HG03097 (cell line): ENCODE measurements at regions not wholly inside any gene's neighbourhood (a gene's known extent, or its start where the extent isn't known, plus 50 kb on each side); places are given as distances from the start of the nearest gene placed in this dataset.
"Not testable (repeated sequence)": the region's sequence is repeated elsewhere in the genome, so short reads cannot be mapped to it uniquely, and the experiment has no call there.

Experiments used
- ATAC-seq: cut with Tn5 transposase; IDR thresholded peaks from one replicate; pipeline ENCODE4 v1.9.1; 2021; ENCODE audit not compliant: unreplicated experiment, low FRiP score

DNA sequence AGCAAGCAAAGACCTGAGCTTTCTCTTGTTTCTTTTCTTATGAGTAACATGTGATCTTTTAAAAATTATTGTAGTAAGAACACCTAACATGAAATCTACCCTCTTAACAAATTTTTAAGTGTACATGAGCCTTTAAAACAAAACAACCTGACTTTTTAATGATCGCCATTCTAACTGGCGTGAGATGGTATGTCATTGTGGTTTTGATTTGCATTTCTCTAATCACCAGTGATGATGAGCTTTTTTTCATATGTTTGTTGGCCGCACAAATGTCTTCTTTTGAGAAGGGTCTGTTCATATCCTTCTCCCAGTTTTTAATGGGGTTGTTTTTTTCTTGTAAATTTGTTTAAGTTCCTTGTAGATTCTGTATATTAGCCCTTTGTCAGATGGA is 73.7 kb upstream of the BMP2 start:
- ATAC-seq: not testable (repeated sequence)

DNA sequence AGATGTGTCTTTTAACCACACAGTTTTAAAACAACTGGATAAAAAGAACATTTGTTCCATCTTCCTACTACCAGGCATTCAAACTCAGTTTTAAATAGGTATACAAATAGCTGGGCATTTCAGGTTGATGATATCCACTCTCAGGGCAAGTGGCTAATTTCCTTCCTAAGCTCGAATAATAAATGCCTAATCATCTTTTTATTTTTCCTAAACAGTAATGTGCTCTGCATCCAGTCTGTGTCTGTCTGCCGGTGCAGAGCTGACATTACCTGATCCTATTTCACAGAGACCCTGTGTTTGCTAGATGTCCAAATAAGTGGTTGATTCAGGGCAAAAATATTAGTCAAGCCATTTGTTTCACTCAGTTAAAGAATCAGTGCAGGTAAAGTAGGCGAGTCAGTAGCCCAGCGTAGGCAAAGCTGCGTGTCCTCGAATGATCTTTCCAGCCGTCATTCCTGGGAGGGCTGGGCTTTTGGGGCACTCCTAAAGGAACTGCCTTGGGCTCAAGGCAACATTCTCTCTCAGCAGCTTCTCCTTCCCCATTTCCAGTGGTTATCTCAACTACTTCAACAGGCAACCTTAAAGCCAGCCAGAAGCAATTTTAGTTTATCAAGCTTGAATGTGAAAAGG is 74.2 kb upstream of the BMP2 start:
- no peak for ATAC-seq

DNA sequence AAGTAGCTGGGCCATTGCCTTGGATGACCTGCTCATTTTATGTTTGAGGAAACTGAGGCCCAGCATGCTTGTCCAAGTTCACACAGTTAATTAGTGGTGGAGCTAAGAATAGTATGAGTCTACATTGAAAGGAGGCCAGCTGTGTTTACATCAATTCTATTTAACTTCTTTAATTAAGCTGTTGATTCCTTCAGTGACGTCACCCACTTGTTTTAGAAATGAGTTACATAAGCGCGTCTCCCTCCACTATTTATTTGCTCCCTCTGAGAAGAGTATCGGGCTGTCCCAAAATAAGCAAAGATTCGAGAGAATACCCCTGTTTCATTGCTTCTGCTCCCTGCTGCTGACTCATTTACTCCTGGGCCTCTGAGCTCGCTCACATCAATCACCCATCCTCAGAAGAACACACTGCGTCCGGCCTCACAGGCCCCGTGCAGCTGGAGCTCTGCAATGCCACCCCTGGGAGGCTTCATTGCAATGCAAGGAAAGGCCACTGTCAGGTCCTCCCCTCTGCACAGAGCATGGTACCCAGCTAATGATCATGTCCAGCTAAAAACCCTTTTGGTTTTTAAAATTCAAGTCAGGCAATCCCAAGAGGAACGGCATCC is 74.8 kb upstream of the BMP2 start:
- no peak for ATAC-seq

DNA sequence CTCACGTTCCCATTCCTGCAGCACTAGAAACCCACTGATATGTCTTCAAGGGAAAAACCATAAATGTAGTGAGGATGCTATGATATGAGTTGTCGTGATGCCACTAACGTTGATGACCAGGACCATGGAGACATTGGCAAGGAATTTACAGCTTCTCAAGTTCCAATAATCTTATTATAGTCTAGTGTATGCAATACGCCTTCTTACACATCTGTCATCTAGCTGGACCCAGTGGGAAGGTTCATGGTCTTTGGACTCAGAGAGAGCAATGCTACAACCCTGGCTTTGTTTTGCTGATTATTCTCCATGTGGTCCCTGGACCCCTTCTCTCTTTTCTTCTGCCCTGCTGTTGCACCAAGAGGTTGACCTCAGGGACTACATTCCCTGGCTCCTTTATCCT is 76.0 kb upstream of the BMP2 start:
- no peak for ATAC-seq

DNA sequence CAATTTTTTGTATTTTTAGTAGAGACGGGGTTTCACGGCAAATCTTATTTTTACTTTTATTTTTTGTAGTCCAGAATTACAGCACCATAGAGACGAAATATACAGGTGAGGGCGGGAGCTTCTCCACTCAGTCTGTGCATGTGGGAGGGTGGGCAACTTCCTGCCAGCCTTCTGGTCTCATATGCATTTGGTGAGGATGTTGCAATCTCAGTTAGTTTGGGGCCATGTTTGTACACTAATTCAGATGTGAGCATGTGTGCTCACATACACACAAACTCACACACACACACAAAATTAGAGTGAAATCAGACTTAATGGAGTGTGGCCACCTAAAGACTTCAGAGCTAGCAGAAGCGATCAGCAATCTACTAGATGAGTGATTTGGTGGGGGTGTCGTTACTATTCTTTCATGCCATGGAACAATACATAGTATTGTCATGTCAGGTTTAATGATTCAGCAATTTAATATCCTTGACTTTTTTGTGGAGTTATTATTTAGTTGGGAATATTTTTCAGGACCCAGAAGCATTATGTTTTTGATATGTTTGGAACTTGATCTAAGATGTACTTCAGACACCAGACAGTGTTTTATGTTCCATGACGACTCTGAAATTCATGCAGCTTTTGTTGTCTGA is 78.0 kb upstream of the BMP2 start:
- ATAC-seq: no peak

DNA sequence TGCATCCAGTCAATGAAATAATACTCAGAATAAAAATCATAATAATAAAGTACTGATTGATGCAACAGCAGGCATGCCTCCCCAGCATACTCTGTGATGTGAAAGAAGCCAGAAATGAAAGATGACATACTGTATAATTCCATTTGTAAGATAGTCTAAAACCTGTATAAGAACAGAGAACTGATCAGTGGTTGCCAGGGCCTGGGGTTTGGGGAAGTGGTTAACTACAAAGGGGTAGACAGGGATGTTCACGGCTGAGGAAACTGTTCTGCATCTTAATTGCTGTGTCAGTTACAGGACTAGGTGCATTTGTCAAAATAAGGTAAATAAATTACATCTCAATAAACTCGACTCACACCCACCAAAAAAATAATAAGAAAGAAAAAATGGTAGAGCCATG is 81.3 kb upstream of the BMP2 start:
- ATAC-seq: peak; percentile 87

DNA sequence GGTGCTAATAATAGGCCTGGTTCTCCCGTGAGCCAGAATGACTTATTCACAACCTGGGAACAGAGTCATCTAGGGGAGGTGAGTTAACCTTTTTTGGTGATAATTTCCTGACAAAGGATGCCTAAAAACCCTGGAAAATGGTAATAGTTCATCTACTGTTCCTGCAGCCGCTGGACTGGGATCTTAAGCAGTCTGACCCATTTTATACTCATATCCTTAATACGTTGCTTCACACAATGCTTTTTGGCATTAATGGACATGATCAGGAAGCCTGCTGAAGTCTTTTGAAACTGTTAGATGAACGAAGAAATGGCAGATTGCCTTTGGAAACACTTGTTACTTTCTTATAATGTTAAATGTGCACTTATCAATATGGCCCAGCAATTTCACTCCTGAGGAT is 81.9 kb upstream of the BMP2 start:
- no peak for ATAC-seq

DNA sequence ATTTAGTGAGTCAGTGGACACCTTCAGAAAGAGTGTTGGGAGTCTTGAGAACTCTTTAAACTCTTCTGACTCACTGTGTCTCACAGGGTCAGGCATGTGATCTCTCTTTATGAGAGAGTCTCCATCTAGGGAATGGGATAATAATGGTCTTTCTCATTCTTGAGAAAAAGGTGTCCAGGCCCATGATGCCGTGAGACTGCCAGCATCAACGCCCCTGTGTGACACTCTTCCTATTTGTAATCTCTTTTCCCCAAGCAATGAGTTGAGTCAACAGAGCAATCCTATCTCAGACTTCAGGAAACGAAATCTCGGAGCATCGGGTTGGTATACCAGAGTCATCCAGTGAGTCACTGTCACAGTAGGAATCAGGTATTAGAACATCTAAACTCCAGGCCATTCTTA is 82.3 kb upstream of the BMP2 start:
- no peak for ATAC-seq

DNA sequence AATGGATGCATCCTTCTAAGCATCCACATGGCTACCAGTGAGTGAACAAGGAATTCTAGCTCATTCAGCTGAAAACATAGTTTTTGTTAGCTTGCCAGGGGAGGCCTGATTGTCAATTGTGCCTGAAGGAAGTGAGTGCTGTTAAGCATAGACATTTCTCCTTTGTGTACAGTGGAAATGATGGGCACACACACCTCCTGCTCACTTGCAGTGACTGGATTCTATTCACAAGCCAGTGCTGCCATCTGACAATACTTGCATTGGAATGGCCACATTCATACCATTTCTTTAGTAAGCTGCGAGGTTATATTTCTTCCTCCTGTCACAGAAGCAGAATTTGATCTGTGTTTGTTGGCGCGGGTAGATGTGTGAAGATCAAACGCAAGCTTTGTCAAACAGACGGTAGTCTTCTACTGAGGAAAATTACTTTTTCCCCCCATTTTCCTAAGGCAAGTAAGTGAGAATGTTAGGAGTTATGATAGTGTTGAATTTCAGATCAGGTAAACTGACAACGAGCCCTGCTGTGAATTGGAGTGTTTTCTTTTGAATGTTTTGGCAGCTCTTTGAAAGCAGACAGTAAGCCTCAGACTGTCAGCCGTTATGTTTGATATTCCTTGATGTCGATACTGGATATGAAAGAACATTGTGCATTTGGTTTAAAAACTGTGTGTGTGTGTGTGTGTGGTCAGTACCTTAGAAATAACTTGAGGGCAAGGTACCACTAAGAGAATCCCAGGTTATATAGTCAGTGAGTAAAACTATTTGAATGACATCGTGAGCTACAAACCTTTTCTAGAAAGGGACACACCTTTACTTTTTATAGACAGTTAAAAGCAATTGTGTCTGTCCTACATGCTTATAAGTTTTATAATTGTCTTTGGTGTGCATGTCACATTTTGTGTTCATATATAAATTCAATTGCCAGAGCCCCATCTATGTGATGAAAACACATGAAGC is 84.2 kb upstream of the BMP2 start:
- no peak for ATAC-seq

DNA sequence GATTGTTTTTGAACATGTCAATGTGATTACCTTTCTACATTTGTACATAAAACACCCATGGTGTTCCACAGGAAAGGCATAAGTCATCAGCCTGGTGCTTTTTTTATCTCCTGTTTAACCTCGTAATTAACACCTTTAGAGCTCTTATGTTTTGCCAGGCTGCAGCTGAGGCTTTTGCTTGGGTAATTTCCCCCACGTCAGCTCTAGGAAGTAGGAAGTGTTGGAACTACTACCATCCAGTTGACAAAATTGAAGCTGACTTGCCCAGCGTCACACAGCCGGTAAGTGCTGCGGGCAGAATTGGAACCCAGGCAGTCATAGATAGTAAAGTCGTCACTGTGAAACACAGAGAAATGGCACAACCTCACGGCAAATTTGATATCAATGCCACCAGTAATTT is 86.6 kb upstream of the BMP2 start:
- ATAC-seq: no peak

DNA sequence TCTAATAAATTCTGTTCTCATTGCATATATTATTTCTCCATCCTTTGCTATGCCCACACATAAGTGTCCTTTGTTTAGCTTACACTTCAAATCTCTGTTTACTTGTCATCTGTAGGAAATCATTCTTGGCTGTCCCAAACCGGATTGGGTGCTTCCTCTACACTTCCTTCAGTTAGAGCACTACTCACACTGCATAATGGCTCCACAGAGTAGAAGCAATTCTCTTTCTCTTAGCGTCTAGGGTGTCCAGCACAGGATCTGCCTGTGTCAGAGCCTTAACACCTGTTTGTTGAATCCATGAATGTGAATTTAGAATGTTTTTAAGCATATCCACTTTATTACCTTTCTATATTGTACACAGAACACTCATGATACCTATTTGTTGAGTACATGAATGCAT is 87.0 kb upstream of the BMP2 start:
- no peak for ATAC-seq

DNA sequence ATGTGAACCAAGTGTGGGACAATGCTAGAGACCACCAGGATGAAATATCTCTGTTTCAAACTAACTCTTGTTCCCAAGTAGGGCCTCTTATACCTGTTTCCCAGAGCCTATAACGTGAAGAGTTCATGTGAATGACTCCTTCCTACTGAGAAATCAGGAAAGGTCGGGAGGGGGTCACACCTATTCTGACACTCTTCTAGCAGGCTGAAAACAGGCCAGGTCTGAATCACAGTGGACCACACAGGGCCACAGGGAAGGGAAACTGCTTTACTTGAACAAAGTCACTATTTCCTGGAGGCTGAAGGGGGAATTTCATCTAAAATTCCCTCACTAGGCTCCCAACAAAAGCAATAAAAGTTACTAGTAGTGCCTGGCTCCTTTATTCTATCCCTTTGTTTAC is 88.4 kb upstream of the BMP2 start:
- no peak for ATAC-seq

DNA sequence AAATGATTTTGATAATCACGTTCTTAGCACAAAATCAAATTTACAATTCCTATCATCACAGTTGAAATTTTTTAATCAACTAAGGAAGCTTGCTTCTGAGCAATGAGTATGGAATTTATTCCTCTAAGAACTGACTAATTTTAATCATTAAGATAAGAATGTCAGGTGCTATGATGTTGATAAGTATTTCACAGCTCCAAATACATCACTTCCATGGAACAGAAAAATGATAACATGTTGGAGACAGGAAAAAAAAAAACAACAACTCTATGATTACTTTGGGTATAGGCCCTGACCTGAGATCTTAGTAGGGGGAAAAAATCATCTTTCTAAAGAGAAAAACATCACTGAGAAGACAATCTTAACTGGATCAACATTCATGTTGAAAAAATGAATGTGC is 89.4 kb upstream of the BMP2 start:
- ATAC-seq: no peak

DNA sequence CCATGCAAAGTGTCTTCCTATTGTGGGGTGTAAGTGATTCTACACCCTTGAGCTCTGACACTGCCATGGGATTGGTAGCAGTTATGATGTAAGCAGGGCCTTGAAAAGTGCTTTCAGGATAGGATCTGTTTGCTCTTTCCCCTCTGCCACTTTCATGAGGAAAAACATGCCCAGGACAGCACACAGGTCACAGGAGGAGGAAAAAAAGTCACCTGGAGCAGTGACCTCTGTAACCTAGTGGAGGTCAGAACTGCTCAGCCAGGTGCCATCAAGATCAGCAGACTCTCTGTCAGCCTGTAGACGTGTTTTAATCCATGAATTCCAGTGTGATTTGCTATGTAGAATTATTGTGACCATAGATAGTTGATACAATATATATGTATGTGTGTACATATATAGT is 92.7 kb upstream of the BMP2 start:
- no peak for ATAC-seq

DNA sequence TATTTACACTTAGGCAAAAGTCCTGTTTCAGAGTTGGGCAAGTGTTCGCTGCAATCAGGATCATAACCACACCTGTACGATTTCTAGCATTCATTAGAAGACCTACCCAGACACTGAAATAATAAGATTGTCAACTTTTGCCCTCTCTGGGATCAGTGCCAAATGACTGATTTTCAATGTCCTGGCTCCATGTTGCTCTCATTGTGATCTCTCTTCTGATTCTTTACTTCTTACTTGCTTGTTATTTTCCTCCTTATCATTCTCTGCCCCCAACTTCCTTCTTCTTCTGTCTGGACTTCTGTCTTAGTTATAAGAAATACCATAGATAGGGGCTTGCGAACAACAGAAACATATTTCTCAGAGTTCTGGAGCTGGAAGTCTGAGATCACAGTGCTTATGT is 94.4 kb upstream of the BMP2 start:
- no peak for ATAC-seq

DNA sequence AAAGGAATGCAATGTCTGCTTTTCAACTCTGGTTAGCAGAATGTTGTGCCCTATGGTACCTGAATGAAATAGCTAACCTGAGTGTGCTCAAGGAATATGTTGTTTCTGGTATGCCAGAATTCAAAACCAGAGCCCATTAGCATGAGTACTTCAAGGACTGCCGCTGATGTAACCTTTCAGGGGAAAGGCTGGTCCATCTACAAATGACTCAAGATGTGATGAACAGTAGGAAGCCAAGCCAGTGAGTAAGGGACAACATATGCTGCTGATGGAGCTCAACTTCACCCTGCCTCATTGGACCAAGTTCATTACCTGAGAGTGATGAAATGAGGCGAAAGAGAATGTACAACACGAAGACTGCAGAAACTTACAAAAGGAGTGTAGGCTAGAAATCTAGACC is 95.7 kb upstream of the BMP2 start:
- no peak for ATAC-seq

DNA sequence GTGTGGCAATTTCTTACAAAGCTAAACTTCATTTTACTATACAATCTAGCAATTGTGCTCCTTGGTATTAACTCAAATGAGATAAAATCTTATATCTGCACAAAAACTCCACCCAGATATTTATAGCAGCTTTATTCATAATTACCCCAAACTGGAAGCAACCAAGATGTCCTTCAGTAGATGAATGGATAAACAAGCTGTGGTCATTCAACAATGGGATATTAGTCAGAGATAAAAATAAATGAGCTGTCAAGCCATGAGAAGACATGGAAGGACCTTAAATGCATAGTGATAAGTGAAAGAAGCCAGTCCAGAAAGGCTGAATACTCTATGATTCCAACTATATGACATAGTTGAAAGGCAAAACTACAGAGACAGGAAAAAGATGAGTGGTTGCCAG is 98.9 kb upstream of the BMP2 start:
- no peak for ATAC-seq

DNA sequence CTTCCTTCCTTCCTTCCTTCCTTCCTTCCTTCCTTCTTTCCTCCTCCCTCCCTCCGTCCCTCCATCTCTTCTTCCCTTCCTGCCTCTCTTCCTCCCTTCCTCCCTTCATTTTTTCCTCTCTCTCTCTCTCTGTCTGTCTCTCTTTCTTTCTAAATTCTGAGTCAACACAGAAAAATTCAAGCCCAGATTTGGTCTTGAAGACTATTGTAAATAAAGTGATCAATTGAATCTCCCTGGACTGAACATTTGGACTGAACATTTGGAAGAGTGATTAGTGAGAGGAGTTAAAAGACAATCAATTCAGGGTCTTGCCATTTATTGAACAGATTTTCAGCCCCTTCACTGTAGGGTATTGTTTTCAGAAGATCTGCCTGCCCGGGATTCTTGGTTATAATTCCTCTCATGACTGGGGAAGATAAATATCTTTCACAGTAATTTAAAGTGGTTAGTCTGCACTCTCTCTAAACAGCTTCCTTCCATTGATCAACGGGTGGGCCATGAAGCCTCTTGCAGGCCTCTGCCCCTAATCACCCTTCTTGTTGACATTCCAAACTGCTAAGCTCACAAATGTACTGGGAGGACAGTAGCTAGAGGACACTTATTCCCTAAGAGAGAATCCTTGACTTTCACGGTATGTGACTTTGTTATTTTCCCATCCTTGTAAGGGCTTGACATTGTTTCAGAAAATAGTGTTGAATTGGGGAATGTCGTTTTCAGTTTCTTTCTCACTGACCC is 101.7 kb upstream of the BMP2 start:
- no peak for ATAC-seq

DNA sequence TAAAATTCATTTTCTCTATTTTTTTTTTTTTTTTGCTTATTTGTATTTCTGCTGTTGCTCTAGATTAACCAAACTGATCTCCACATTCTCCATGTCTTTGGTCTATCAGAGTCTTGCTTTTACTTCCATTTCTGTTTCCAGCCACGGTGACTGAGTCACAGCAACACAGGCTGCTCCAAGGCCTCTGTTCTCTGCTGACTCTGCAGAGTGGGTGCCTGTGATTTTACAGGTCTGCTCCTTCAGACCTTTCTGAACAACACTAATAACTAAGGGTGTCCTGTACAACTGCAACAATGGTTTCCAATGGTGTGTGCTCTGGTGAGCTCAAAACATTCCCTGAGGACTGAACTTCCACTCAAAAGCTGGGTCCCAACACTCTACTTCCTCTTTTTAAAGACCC is 102.3 kb upstream of the BMP2 start:
- no peak for ATAC-seq

DNA sequence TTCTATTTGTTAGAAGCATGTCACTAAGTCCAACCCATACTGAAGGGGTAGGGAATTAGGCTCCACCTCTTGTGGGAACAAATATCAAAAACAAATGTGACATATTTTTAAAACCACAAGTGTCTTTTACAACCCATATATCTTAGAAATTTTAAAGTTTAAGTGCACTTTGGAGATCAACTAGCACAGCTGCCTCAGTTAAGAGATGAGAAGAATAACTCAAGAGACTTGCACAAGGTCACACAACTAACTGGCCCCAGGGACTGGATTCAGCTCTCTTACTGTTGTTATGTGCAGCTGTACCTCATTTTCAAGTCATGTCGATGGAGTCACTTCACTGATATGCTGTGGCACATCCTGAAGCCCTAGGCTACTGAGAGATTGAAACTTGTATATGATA is 102.9 kb upstream of the BMP2 start:
- ATAC-seq: no peak
